Gastrocnemius medialis (tissue), 4 donors: ENCODE measurements at regions not wholly inside any gene's neighbourhood (a gene's known extent, or its start where the extent isn't known, plus 50 kb on each side); places are given as distances from the start of the nearest gene placed in this dataset.

Experiments used
- ATAC-seq, 2 donors: fragments of 150-250 bp; one replicate each; pipeline ENCODE4 v1.9.1; 2016
- DNase-seq, 2 donors: peaks; one replicate each; pipeline ENCODE4 v3.0.0-alpha.2; 2019
- H3K27ac ChIP-seq, 4 donors: fragments of 200-600 bp; sonication (generic); 1 replicate in 1 of 4; 2 replicates in 3 of 4; pipeline ENCODE4 v1.5.1; 2016 to 2018; ENCODE audit warnings: mild to moderate bottlenecking in 2 of 4, moderate library complexity in 1 of 4
- H3K27me3 ChIP-seq, 3 donors: fragments of 200-600 bp; sonication (generic) in 2 of 3; 1 replicate in 1 of 3; 2 replicates in 2 of 3; pipeline versions ENCODE4 v1.5.1 to v1.6.0; 2016 to 2019; ENCODE audit warnings: mild to moderate bottlenecking in 1 of 3, moderate library complexity in 1 of 3
- H3K36me3 ChIP-seq, 2 donors: fragments of 200-600 bp; sonication (generic) in 1 of 2; one replicate each; pipeline ENCODE4 v1.5.1; 2017 to 2018
- H3K4me1 ChIP-seq, 2 donors: fragments of 200-600 bp; sonication (generic) in 1 of 2; one replicate each; pipeline ENCODE4 v1.5.1; 2016 to 2017; ENCODE audit warnings: mild to moderate bottlenecking in 2 of 2
- H3K4me3 ChIP-seq, 4 donors: fragments of 200-600 bp; sonication (generic) in 3 of 4; 1 replicate in 1 of 4; 2 replicates in 3 of 4; pipeline ENCODE4 v1.5.1; 2016 to 2019; ENCODE audit warnings: mild to moderate bottlenecking in 2 of 4
- H3K9me3 ChIP-seq, 3 donors: fragments of 200-600 bp; sonication (generic) in 2 of 3; 1 replicate in 1 of 3; 2 replicates in 2 of 3; pipeline ENCODE4 v1.5.1; 2016 to 2019
- POLR2A ChIP-seq, 2 donors: fragments of 450-650 bp; IDR thresholded peaks; one replicate each; pipeline ENCODE4 v1.6.1; 2017; ENCODE audit warnings: antibody characterized with exemption in 2 of 2, mild to moderate bottlenecking in 2 of 2, moderate library complexity in 2 of 2
- in situ Hi-C, 4 donors: fragments of 200-750 bp; cut with MboI; loops; one replicate each; pipeline versions ENCODE4 v1.15.0 to v1.8.0; 2017; ENCODE audit warnings: low sequenced_read_pairs in 4 of 4
- intact Hi-C: fragments of 100-400 bp; cut with DNase I; formaldehyde crosslinking; loops from one replicate; pipeline ENCODE4 v1.15.1; 2023; ENCODE audit warnings: low total_unique reads
- TF ChIP-seq, protein P1 (sequence below), 5 experiments: fragments of 450-650 bp in 3 of 5; fragments of 200-600 bp in 2 of 5; sonication (generic) in 2 of 5; IDR thresholded peaks in 4 of 5; conservative IDR thresholded peaks in 1 of 5; 1 replicate in 4 of 5; 2 replicates in 1 of 5; pipeline ENCODE4 v1.5.1; 2016 to 2019; ENCODE audit warnings: antibody characterized with exemption in 5 of 5, mild to moderate bottlenecking in 3 of 5, moderate library complexity in 3 of 5

DNA sequence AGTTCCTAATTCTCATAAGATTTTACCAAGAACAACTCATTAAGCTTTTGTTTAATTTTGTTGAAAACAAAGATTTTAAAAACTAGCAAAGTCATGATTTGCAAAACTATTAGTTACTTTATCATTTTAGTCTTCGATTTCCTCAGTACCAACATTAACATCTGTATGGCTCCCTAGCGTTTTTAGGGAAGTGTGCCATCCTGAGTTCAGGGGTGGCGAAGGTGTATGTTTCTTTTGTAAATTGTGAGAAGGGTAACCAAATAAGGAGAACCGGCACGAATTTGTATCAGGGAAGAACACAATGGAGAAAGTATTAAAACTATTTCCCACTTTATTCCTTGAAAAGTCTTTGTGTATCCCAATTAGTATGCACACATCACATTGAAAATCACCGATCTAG lies 419.9 kb downstream of the DSC3 start:
- in situ Hi-C loops (no loop called here), intact Hi-C loops (no loop called here)
- TF ChIP-seq POLR2A (IDR thresholded peaks at IDR 0.05) = no peak
- TF ChIP-seq, protein P1, sequence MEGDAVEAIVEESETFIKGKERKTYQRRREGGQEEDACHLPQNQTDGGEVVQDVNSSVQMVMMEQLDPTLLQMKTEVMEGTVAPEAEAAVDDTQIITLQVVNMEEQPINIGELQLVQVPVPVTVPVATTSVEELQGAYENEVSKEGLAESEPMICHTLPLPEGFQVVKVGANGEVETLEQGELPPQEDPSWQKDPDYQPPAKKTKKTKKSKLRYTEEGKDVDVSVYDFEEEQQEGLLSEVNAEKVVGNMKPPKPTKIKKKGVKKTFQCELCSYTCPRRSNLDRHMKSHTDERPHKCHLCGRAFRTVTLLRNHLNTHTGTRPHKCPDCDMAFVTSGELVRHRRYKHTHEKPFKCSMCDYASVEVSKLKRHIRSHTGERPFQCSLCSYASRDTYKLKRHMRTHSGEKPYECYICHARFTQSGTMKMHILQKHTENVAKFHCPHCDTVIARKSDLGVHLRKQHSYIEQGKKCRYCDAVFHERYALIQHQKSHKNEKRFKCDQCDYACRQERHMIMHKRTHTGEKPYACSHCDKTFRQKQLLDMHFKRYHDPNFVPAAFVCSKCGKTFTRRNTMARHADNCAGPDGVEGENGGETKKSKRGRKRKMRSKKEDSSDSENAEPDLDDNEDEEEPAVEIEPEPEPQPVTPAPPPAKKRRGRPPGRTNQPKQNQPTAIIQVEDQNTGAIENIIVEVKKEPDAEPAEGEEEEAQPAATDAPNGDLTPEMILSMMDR (IDR thresholded peaks at IDR 0.05 in 4 of 5, conservative IDR thresholded peaks at IDR 0.05 in 1 of 5) = no peak
- Histone ChIP-seq H3K36me3 (no peaks in the 10 kb centered on the region), H3K27ac (no peak overlapping the region), H3K9me3 (no peaks in the 10 kb centered on the region), H3K27me3 (no peaks in the 10 kb centered on the region), H3K4me1 (no peaks in the 10 kb centered on the region), H3K4me3 (no peak overlapping the region)
- DNase-seq = no peak
- no peak for ATAC-seq

- DNase-seq (no peak), ATAC-seq (no peak)
- no peaks in the 10 kb centered on the region for H3K27me3 ChIP-seq
- intact Hi-C loops = no loop called here
- no peaks in the 10 kb centered on the region for H3K9me3 ChIP-seq
- no peaks in the 10 kb centered on the region for H3K36me3 ChIP-seq
- in situ Hi-C loops = no loop called here
- H3K4me3 ChIP-seq = no peak overlapping the region
- TF ChIP-seq POLR2A (IDR thresholded peaks at IDR 0.05) = no peak
- TF ChIP-seq, protein P1 (IDR thresholded peaks at IDR 0.05 in 4 of 5, conservative IDR thresholded peaks at IDR 0.05 in 1 of 5) = no peak
- no peak overlapping the region for H3K27ac ChIP-seq
- H3K4me1 ChIP-seq = no peaks in the 10 kb centered on the region
Measured at GRCh38 chr18:30622104-30622503, 420.4 kb downstream of the DSC3 start.

DNA sequence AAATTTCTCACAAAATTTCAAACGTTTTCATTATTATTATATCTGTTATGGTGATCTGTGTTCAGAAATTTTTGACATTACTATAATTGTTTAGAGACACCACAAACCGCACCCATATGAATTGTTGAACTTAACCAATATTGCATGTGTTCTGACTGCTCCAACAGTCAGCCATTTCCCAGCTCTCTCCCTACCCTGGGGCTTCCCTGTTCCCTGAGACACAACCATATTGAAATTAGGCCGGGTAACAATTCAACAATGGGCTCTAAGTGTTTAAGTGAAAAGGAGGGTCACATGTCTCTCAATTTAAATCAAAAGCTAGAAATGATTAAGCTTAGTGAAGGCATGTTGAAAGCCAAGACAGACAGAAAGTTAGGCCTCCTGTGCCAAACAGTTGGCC lies 424.0 kb downstream of the DSC3 start:
- ATAC-seq (no peak), DNase-seq (no peak)
- intact Hi-C loops = no loop called here
- TF ChIP-seq, protein P1 (IDR thresholded peaks at IDR 0.05 in 4 of 5, conservative IDR thresholded peaks at IDR 0.05 in 1 of 5) = no peak
- TF ChIP-seq POLR2A (IDR thresholded peaks at IDR 0.05) = no peak
- H3K9me3 ChIP-seq = no peaks in the 10 kb centered on the region
- no peaks in the 10 kb centered on the region for H3K36me3 ChIP-seq
- H3K27ac ChIP-seq = no peak overlapping the region
- H3K4me3 ChIP-seq = no peak overlapping the region
- H3K27me3 ChIP-seq = no peaks in the 10 kb centered on the region
- in situ Hi-C loops = no loop called here
- no peaks in the 10 kb centered on the region for H3K4me1 ChIP-seq

DNA sequence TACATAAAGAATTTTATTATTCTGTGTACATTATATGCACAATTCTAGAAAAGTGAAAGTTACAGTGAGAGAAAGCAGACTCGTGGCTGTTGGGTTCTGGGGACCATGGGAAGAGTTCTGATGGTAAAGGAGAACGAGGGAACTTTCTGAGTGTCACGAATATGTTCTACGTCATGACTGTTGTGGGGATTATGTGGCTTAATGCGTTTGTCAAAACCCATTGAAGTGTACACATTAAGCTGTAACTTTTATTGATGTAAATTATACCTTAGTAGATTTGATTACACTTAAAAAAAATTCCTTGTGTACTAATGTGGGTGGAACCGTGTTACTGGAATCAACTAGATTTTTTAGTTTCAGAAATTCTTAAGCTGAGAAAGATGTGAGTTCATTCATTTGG lies 426.1 kb downstream of the DSC3 start:
- Histone ChIP-seq H3K9me3 (no peaks in the 10 kb centered on the region), H3K36me3 (no peaks in the 10 kb centered on the region), H3K27me3 (no peaks in the 10 kb centered on the region), H3K4me3 (no peak overlapping the region), H3K4me1 (no peaks in the 10 kb centered on the region), H3K27ac (no peak overlapping the region)
- intact Hi-C loops (no loop called here), in situ Hi-C loops (no loop called here)
- ATAC-seq (no peak), DNase-seq (no peak)
- TF ChIP-seq POLR2A (IDR thresholded peaks at IDR 0.05) = no peak
- TF ChIP-seq, protein P1 (IDR thresholded peaks at IDR 0.05 in 4 of 5, conservative IDR thresholded peaks at IDR 0.05 in 1 of 5) = no peak

GRCh38 chr18:30613467-30613801 lies 429.1 kb downstream of the DSC3 start:
- H3K27me3 ChIP-seq = no peaks in the 10 kb centered on the region
- no peak overlapping the region for H3K27ac ChIP-seq
- intact Hi-C loops (no loop called here), in situ Hi-C loops (no loop called here)
- no peaks in the 10 kb centered on the region for H3K36me3 ChIP-seq
- ATAC-seq (no peak), DNase-seq (no peak)
- no peaks in the 10 kb centered on the region for H3K4me1 ChIP-seq
- H3K4me3 ChIP-seq = no peak overlapping the region
- TF ChIP-seq, protein P1 (IDR thresholded peaks at IDR 0.05 in 4 of 5, conservative IDR thresholded peaks at IDR 0.05 in 1 of 5) = no peak
- TF ChIP-seq POLR2A (IDR thresholded peaks at IDR 0.05) = no peak
- no peaks in the 10 kb centered on the region for H3K9me3 ChIP-seq
